HEK293 (cell line): ENCODE measurements at regions not wholly inside any gene's neighbourhood (a gene's known extent, or its start where the extent isn't known, plus 50 kb on each side); places are given as distances from the start of the nearest gene placed in this dataset.

ENCODE experiments used
- CTCF ChIA-PET: fragments of 350-600 bp; formaldehyde crosslinking; extraction: SDS; loops from one replicate; lab custom pipeline; 2021; ENCODE audit warnings: antibody characterized with exemption; lab: Yijun Ruan, JAX
- POLR2A ChIA-PET: fragments of 300-600 bp; formaldehyde crosslinking; extraction: SDS; loops from one replicate; lab custom pipeline; 2020; ENCODE audit warnings: antibody characterized with exemption, inconsistent platforms; lab: Yijun Ruan, JAX
- H3K27ac ChIP-seq: fragments of 200-500 bp; sonication (Bioruptor generic); 2 replicates; pipeline ENCODE4 v1.5.1; 2014; ENCODE audit warnings: low read depth, low read length, control low read depth, inconsistent platforms; ENCODE audit errors: extremely low read depth
- H3K36me3 ChIP-seq, 2 experiments: fragments of 200-500 bp in 1 of 2; sonication (Bioruptor generic) in 1 of 2; 1 replicate in 1 of 2; 2 replicates in 1 of 2; pipeline ENCODE4 v1.5.1; 2014 to 2017; ENCODE audit warnings: inconsistent platforms in 2 of 2, low read length in 2 of 2; ENCODE audit not compliant: control insufficient read depth in 2 of 2, insufficient read depth in 1 of 2
- H3K4me1 ChIP-seq: fragments of 200-500 bp; sonication (Bioruptor generic); 2 replicates; pipeline ENCODE4 v1.5.1; 2014; ENCODE audit warnings: mild to moderate bottlenecking, low read length, inconsistent platforms; ENCODE audit not compliant: control insufficient read depth, insufficient read depth
- H3K4me3 ChIP-seq: 2 replicates; pipeline ENCODE4 v1.5.1; 2011; ENCODE audit warnings: low read depth, mild to moderate bottlenecking, control low read depth, low read length, moderate library complexity
- H3K9me3 ChIP-seq: fragments of 200-500 bp; sonication (Bioruptor generic); 2 replicates; pipeline ENCODE4 v1.5.1; 2014; ENCODE audit warnings: low read depth, low read length, inconsistent platforms; ENCODE audit not compliant: control insufficient read depth, insufficient read depth
- IKZF3 ChIP-seq: fragments of 450-650 bp; IDR thresholded peaks from 2 replicates; pipeline ENCODE4 v1.5.0; 2018; ENCODE audit warnings: missing biosample characterization, mild to moderate bottlenecking, missing genetic modification characterization, moderate library complexity
- INSM2 ChIP-seq: fragments of 450-650 bp; formaldehyde crosslinking; IDR thresholded peaks from 2 replicates; pipeline ENCODE4 v1.5.1; 2016; ENCODE audit warnings: missing biosample characterization, missing genetic modification characterization
- KLF8 ChIP-seq: fragments of 450-650 bp; formaldehyde crosslinking; IDR thresholded peaks from 2 replicates; pipeline ENCODE4 v1.5.1; 2016; ENCODE audit warnings: missing biosample characterization, missing genetic modification characterization
- PRDM6 ChIP-seq: fragments of 450-650 bp; formaldehyde crosslinking; IDR thresholded peaks from 2 replicates; pipeline ENCODE4 v1.5.1; 2017; ENCODE audit warnings: missing biosample characterization, missing genetic modification characterization
- SCRT1 ChIP-seq: fragments of 450-650 bp; formaldehyde crosslinking; IDR thresholded peaks from 2 replicates; pipeline ENCODE4 v1.5.1; 2016; ENCODE audit warnings: missing biosample characterization, missing genetic modification characterization, borderline replicate concordance
- SP3 ChIP-seq: fragments of 450-650 bp; formaldehyde crosslinking; IDR thresholded peaks from 2 replicates; pipeline ENCODE4 v1.5.1; 2016; ENCODE audit warnings: missing biosample characterization, missing genetic modification characterization
- TRIM28 ChIP-seq: IDR thresholded peaks from 2 replicates; pipeline ENCODE4 v1.6.1; 2011; ENCODE audit warnings: low read length, control low read depth, borderline replicate concordance
- ZBTB10 ChIP-seq: fragments of 450-650 bp; formaldehyde crosslinking; IDR thresholded peaks from 2 replicates; pipeline ENCODE4 v1.5.1; 2016; ENCODE audit warnings: missing biosample characterization, missing genetic modification characterization
- ZBTB6 ChIP-seq: fragments of 450-650 bp; formaldehyde crosslinking; IDR thresholded peaks from 2 replicates; pipeline ENCODE4 v1.5.1; 2017; ENCODE audit warnings: missing biosample characterization, missing genetic modification characterization
- ZNF114 ChIP-seq: fragments of 450-650 bp; formaldehyde crosslinking; IDR thresholded peaks from 2 replicates; pipeline ENCODE4 v1.5.0; 2017; ENCODE audit warnings: missing biosample characterization, missing genetic modification characterization
- ZNF18 ChIP-seq: fragments of 450-650 bp; formaldehyde crosslinking; IDR thresholded peaks from 2 replicates; pipeline ENCODE4 v1.5.1; 2016; ENCODE audit warnings: missing biosample characterization, missing genetic modification characterization
- ZNF266 ChIP-seq: fragments of 450-650 bp; formaldehyde crosslinking; IDR thresholded peaks from 2 replicates; pipeline ENCODE4 v1.5.1; 2016; ENCODE audit warnings: missing biosample characterization, missing genetic modification characterization, low read depth
- ZNF280C ChIP-seq: fragments of 450-650 bp; formaldehyde crosslinking; IDR thresholded peaks from 2 replicates; pipeline ENCODE4 v1.5.1; 2016; ENCODE audit warnings: missing biosample characterization, missing genetic modification characterization
- ZNF335 ChIP-seq: fragments of 450-650 bp; formaldehyde crosslinking; conservative IDR thresholded peaks from 2 replicates; pipeline ENCODE4 v1.5.1; 2016; ENCODE audit warnings: missing biosample characterization, missing genetic modification characterization
- ZNF341 ChIP-seq: fragments of 450-650 bp; formaldehyde crosslinking; IDR thresholded peaks from 2 replicates; pipeline ENCODE4; 2016; ENCODE audit warnings: low read depth, missing biosample characterization, missing genetic modification characterization
- ZNF416 ChIP-seq: fragments of 450-650 bp; formaldehyde crosslinking; IDR thresholded peaks from 2 replicates; pipeline ENCODE4 v1.5.1; 2016; ENCODE audit warnings: missing biosample characterization, missing genetic modification characterization
- ZNF501 ChIP-seq: fragments of 450-650 bp; formaldehyde crosslinking; IDR thresholded peaks from 2 replicates; pipeline ENCODE4 v1.5.1; 2016; ENCODE audit warnings: missing biosample characterization, missing genetic modification characterization
- ZNF544 ChIP-seq: fragments of 450-650 bp; formaldehyde crosslinking; IDR thresholded peaks from 2 replicates; pipeline ENCODE4 v1.5.0; 2017; ENCODE audit warnings: missing biosample characterization, missing genetic modification characterization
- ZNF548 ChIP-seq: fragments of 450-650 bp; formaldehyde crosslinking; IDR thresholded peaks from 2 replicates; pipeline ENCODE4 v1.5.1; 2016; ENCODE audit warnings: missing biosample characterization, missing genetic modification characterization
- ZNF549 ChIP-seq: fragments of 450-650 bp; IDR thresholded peaks from 2 replicates; pipeline ENCODE4 v1.5.1; 2018; ENCODE audit warnings: missing biosample characterization, missing genetic modification characterization, mild to moderate bottlenecking, inconsistent platforms, moderate library complexity
- ZNF555 ChIP-seq: fragments of 450-650 bp; formaldehyde crosslinking; conservative IDR thresholded peaks from 2 replicates; pipeline ENCODE4 v1.5.1; 2017; ENCODE audit warnings: missing biosample characterization, mild to moderate bottlenecking, missing genetic modification characterization, inconsistent platforms
- ZNF561 ChIP-seq: fragments of 450-650 bp; IDR thresholded peaks from 2 replicates; pipeline ENCODE4 v1.5.1; 2018; ENCODE audit warnings: missing biosample characterization, missing genetic modification characterization, borderline replicate concordance
- ZNF626 ChIP-seq: fragments of 450-650 bp; sonication (Bioruptor Pico); formaldehyde crosslinking; IDR thresholded peaks from 2 replicates; pipeline ENCODE4 v1.5.1; 2018; ENCODE audit warnings: missing biosample characterization, missing genetic modification characterization, inconsistent platforms
- ZNF658 ChIP-seq: fragments of 450-650 bp; formaldehyde crosslinking; IDR thresholded peaks from 2 replicates; pipeline ENCODE4; 2016; ENCODE audit warnings: missing biosample characterization, missing genetic modification characterization
- ZNF792 ChIP-seq: fragments of 450-650 bp; formaldehyde crosslinking; IDR thresholded peaks from 2 replicates; pipeline ENCODE4 v1.5.1; 2016; ENCODE audit warnings: missing biosample characterization, missing genetic modification characterization

GRCh38 chr6:4403828-4404227 lies 268.5 kb upstream of the ECI2 start:
- no peak overlapping the region for H3K4me3 ChIP-seq
- no peaks in the 10 kb centered on the region for H3K4me1 ChIP-seq
- ChIA-PET CTCF (no interaction called here), POLR2A (no interaction called here)
- no peaks in the 10 kb centered on the region for H3K36me3 ChIP-seq
- no peaks in the 10 kb centered on the region for H3K9me3 ChIP-seq
- no peak for TF ChIP-seq ZNF416 (tag by site-specific recombination)
- TF ChIP-seq SP3 = no peak
- TF ChIP-seq ZNF549 (tag by site-specific recombination) = no peak
- no peak for TF ChIP-seq ZNF341 (tag by site-specific recombination)
- TF ChIP-seq SCRT1 = no peak
- TF ChIP-seq ZNF335 (tag by site-specific recombination) = no peak
- TF ChIP-seq IKZF3 = no peak
- no peak for TF ChIP-seq ZNF266
- TF ChIP-seq ZBTB10 (tag by site-specific recombination) = no peak
- TF ChIP-seq KLF8 (tag by site-specific recombination) = no peak
- TF ChIP-seq ZNF555 (tag by site-specific recombination) = no peak
- TF ChIP-seq ZNF501 (tag by site-specific recombination) = no peak
- TF ChIP-seq ZNF658 = no peak
- no peak for TF ChIP-seq ZNF544 (tag by site-specific recombination)
- no peak overlapping the region for H3K27ac ChIP-seq

- no peaks in the 10 kb centered on the region for H3K36me3 ChIP-seq
- ChIA-PET POLR2A (no interaction called here), CTCF (interaction anchor here (0.7 to 1.1 kb wide), 2 partner anchors 18 to 215 kb away, joined by 3 read pairs; no protein-coding TSS in a partner anchor)
- no peaks in the 10 kb centered on the region for H3K4me1 ChIP-seq
- no peak overlapping the region for H3K4me3 ChIP-seq
- no peak overlapping the region for H3K27ac ChIP-seq
- H3K9me3 ChIP-seq = no peaks in the 10 kb centered on the region
- TF ChIP-seq ZNF792 (tag by site-specific recombination) (no peak), ZNF280C (tag by site-specific recombination) (no peak), ZNF18 (no peak), TRIM28 (no peak), ZBTB6 (no peak), ZNF548 (no peak), ZNF626 (tag by site-specific recombination) (no peak), INSM2 (no peak), ZNF561 (tag by site-specific recombination) (no peak), ZNF114 (tag by site-specific recombination) (no peak), PRDM6 (tag by site-specific recombination) (no peak)
Measured at GRCh38 chr6:4403023-4403752, 267.8 kb upstream of the ECI2 start.
